Mucosa of descending colon (tissue), 3 donors: ENCODE measurements at regions not wholly inside any gene's neighbourhood (a gene's known extent, or its start where the extent isn't known, plus 50 kb on each side); places are given as distances from the start of the nearest gene placed in this dataset.

ENCODE experiments used
- ATAC-seq: fragments of 200-7000 bp; cut with Tn5 transposase; one replicate; pipeline ENCODE4 v1.9.1; 2020; ENCODE audit warnings: mild to moderate bottlenecking, moderate library complexity
- DNase-seq, 3 donors: peaks; one replicate each; pipeline ENCODE4 v3.0.0-alpha.2; 2020
- H3K36me3 ChIP-seq: fragments of 200-600 bp; one replicate; pipeline ENCODE4 v1.8.0; 2021; ENCODE audit warnings: low read depth, mild to moderate bottlenecking
- H3K4me1 ChIP-seq: fragments of 200-600 bp; one replicate; pipeline ENCODE4 v1.8.0; 2021; ENCODE audit warnings: low read depth, mild to moderate bottlenecking
- H3K4me3 ChIP-seq: fragments of 200-600 bp; one replicate; pipeline ENCODE4 v1.8.0; 2021; ENCODE audit warnings: mild to moderate bottlenecking
- H3K9me3 ChIP-seq: fragments of 200-600 bp; one replicate; pipeline ENCODE4 v1.8.0; 2021; ENCODE audit warnings: mild to moderate bottlenecking
- CTCF ChIP-seq: fragments of 200-600 bp; IDR thresholded peaks from one replicate; pipeline ENCODE4 v1.8.0; 2022; ENCODE audit warnings: antibody characterized with exemption, mild to moderate bottlenecking
- intact Hi-C, 2 donors: fragments of 100-400 bp; cut with DNase I in 1 of 2; cut with micrococcal nuclease in 1 of 2; formaldehyde crosslinking; loops; one replicate each; pipeline versions ENCODE4 v1.11.0 to v1.11.1; 2022; cut with DNase I, micrococcal nuclease
- donor health status: DM: no; HTN: no; CAD: no; lungs with moderate emphysema.
- donor health status: DM: no; HTN: no; CAD: no.
- donor health status: DM: no; HTN: yes; CAD: no.

- no peak overlapping the region for H3K4me3 ChIP-seq
- ATAC-seq (no peak), DNase-seq (no peak)
- intact Hi-C loops = no loop called here
- H3K4me1 ChIP-seq = no peaks in the 10 kb centered on the region
- H3K9me3 ChIP-seq = no peaks in the 10 kb centered on the region
- TF ChIP-seq CTCF = no peak
- H3K36me3 ChIP-seq = no peaks in the 10 kb centered on the region
Measured at GRCh38 chr16:11473728-11474127, 113.0 kb downstream of the LITAF start.

- Histone ChIP-seq H3K4me3 (no peak overlapping the region), H3K36me3 (no peaks in the 10 kb centered on the region), H3K9me3 (no peaks in the 10 kb centered on the region), H3K4me1 (no peaks in the 10 kb centered on the region)
- no peak for TF ChIP-seq CTCF
- DNase-seq = no peak
- intact Hi-C loops = no loop called here
- ATAC-seq = peak; percentile 66
Measured at GRCh38 chr16:11474617-11475291, 112.0 kb downstream of the LITAF start.

- TF ChIP-seq CTCF = no peak
- Histone ChIP-seq H3K9me3 (peaks cover 5% of the 10 kb centered on the region), H3K4me1 (no peaks in the 10 kb centered on the region), H3K4me3 (no peak overlapping the region), H3K36me3 (no peaks in the 10 kb centered on the region)
- intact Hi-C loops = no loop called here
- no peak for DNase-seq
- no peak for ATAC-seq
Measured at GRCh38 chr16:11475896-11476630, 110.7 kb downstream of the LITAF start.

GRCh38 chr16:11476676-11477075 lies 110.0 kb downstream of the LITAF start:
- ATAC-seq (no peak), DNase-seq (no peak)
- TF ChIP-seq CTCF = no peak
- Histone ChIP-seq H3K4me3 (no peak overlapping the region), H3K4me1 (no peaks in the 10 kb centered on the region), H3K9me3 (peaks cover 5% of the 10 kb centered on the region), H3K36me3 (no peaks in the 10 kb centered on the region)
- intact Hi-C loops = no loop called here

- H3K4me3 ChIP-seq = no peak overlapping the region
- DNase-seq (no peak), ATAC-seq (no peak)
- no peak for TF ChIP-seq CTCF
- H3K4me1 ChIP-seq = no peaks in the 10 kb centered on the region
- H3K9me3 ChIP-seq = peaks cover 9% of the 10 kb centered on the region
- H3K36me3 ChIP-seq = no peaks in the 10 kb centered on the region
- intact Hi-C loops = no loop called here
Measured at GRCh38 chr16:11478431-11479119, 108.1 kb downstream of the LITAF start.
